Stimulated activated CD4-positive, alpha-beta T cell treated with anti-CD3 and anti-CD28 coated beads, Interleukin-4, amount 100 ng/mL, for 4 hours (primary cell): ENCODE measurements at regions not wholly inside any gene's neighbourhood (a gene's known extent, or its start where the extent isn't known, plus 50 kb on each side); places are given as distances from the start of the nearest gene placed in this dataset.

ENCODE experiments used
- DNase-seq, 2 experiments: peaks; one replicate each; pipeline ENCODE4 v3.0.0-alpha.2; 2020

DNA sequence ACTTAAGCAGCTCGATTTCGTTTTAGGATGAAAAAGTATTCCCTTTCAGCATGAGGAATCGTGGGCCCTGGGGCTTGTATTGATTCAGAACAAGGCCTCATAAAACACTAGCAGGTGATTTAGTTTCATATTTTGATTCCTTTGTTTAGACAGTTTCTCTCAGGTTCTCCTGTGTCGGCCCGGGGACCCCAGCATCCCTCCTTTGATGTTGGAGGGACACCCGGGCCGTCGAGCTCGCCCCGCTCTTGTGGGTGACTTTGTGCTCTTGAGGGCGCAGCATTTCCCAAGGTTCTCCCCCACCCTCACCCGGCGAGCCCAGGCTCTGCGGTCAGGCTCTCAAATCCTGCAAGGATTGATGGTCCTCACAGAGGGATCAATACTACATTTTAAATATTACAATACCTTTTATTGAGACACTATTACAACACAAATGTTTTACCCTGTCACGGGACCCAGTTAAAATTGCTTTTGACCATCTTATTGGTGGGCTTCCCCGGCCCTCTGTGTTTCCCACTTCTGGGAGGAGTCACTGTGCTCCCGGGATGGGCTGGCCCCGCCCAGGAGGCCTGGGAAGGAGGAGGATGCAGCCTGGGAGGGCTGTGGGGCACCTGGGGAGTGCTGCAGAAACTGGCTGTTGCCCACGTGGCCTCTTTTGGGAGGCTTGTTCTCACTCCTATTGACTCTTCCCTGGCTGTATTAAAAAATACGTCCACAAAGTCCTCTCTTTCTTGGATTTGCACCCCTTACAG, 222.6 kb downstream of the INSIG2 start:
- no peak for DNase-seq

DNA sequence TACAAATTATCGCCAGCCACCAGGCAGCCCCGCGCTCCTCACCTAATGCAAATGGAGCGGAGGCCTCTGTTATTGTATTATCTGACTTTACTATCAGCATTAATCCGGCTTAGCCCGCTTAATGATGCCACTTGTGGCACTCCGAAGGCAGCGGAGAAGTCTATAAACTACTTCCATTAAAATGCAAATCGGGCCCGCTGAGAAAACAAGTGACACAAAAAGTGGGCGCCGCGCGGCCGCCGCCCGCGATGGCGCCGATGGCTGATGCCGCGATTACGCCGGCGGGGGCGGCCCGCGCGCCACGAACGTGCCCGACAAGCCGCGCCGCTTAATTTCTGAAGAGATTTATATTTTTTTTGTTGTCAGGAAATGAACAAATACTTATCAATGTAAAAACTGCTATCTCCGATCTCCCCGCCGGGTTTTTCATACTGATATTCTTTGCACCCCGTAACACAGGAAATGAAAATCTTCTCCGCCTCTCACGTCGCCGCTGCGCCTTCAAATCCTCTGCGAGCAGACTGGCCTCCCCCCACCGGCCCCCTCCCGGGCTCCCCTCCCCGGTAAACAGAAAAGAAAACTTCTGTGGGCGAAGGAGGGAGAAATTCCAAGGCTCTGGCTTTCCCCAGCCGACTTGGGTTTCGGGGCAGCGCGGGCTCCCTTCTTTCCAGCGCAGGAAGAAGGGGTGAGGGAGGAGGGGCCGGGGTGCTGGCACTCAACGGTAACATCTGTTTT, 221.8 kb downstream of the INSIG2 start:
- peak; percentile 47 to 60 for DNase-seq

DNA sequence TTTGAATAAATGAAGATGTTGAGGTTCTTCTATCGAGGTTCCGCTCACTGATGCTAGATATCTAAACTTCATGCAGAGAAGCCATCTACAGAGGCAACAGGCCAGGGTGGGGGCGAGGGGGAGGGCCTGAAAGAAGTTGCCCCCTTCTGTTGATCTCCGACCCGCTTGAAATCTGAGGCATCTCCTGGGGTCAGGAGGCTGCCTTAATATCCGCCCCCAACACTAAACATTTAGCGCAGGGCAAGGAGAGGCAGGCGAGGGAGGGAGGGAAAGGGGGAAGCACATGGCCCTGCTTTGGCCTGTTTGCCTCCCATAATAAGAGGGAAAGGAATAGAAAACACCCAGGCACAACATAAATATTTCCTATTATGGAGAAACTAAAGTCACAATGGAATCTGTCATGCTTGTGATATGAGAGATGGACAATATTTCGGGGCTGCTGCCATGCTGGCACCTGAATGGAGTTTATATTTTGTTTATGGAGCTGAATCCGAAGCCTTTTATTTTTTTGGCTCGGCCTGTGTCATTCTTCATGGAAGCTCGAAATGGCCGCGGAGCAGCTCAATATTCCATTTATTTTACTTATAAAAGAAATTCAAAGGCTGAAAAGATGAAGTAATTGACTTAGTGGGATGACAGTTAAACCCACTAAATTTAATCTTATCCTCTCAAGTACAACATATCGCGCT, 221.1 kb downstream of the INSIG2 start:
- no peak for DNase-seq

DNA sequence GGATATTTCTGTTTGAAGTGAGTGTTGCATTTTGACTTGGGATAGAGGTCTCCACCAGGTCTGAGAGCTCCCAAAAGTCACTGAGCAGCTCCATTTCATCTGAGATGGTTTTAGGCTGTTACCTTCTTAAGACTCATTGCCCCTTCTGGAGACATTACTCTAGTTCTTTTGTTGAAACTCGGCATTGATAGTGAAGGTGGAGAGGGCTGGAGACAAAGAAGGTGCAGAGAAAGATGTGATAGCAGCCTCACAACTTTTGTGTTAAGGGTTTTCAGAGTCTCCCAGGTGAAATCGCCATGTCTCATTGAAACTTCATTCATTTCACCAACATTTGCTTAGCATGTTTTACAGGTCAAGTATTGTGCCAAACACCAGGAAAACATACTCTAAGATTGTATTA, 219.6 kb downstream of the INSIG2 start:
- no peak for DNase-seq

DNA sequence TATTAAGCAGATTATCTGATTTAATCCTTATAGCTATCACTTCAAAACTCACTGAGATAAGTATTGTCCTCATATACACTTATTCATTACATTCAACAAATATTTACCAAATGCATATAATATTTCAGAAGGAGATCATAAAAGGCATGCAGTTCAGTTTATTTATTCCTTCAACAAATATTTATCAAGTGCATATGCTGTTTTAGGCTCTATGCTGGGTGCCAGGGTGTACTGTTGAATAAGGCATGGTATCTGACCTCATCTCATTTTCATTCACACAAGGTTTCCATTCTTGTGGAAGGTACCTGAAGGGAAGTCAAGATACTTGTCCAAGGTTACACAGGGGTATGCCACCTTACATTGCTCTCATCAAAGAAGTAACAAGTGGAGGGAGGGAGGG, 213.0 kb downstream of the INSIG2 start:
- DNase-seq = no peak

DNA sequence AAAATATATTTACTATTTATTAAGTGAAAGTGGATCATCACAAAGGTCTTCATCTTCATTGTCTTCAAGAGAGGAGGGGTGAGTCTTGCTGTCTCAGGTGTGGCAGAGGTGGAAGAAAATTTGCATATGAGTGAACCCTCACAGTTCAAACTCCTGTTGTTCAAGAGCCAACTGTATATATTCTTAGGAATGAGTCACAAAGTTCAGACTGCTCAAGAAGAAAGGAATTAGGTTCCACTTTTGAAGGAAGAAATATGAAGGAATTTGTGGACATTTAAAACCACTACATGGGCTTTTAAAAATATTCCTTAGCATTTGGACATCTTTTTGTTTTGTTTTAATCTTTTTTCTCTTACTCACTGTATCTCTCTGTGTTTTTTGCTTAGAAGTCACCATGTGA, 212.6 kb downstream of the INSIG2 start:
- DNase-seq = no peak

DNA sequence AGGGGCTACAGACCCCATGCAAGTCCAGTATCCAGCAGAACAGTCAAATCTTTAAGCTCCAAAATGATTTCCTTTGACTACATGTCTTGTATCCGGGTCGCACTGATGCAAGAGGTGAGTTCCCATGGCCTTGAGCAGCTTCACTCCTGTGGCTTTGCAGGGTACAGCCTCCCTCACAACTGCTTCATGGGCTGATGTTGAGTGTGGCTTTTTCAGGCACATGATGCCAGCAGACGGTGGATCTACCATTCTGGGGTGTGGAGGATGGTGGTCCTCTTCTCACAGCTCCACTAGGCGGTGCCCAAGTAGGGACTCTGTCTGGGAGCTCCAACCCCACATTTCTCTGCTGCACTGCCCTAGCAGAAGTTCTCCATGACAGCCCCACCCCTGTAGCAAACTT, 208.4 kb downstream of the INSIG2 start:
- DNase-seq = no peak

DNA sequence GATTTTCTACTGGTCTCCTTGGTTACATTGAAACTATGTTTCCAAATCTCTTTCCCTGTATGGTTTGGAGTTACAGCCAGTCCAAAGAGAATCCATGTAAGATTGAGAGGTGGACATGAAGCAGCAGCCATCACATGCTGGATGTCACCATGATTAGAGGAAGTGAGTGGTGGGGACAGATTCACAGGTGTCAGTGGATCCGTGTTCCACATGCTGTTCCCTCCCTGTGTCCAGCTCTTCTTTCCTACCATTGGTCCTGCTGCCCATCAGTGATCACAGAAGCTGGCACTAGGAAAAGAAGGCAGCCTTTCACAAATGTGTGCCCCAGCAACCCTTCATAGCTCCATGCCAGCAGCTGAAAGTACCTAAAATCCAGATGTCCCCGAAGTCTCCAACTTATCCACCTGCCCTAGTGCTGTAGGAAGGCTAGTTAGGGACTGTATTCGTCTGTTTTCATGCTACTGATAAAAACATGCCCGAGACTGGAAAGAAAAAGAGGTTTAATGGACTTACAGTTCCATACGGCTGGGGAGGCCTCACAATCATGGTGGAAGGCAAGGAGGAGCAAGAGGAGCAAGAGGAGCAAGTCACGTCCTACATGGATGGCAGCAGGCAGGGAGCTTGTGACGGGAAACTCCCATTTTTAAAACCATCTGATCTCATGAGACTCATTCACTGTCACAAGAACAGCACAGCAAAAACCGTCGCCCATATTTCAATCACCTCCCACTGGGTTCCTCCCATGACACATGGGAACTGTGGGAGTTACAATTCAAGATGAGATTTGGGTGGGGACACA, 207.5 kb downstream of the INSIG2 start:
- DNase-seq = no peak

DNA sequence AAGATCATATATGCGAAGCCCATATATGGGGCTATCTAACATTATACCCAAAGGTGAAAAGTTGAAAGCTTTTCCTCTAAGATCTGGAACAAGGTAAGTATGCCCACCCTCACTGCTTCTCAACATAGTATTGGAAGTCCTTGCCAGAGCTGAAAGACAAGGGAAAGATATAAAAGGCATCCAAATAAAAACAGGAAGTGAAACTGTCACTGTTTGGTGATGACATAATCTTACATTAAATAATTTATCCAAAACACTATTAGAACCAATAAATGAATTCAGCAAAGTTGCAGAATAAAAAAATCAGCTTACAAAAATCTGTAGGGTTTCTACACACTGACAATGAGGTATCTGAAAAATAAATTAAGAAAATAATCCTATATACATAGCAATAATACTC, 205.8 kb downstream of the INSIG2 start:
- no peak for DNase-seq

DNA sequence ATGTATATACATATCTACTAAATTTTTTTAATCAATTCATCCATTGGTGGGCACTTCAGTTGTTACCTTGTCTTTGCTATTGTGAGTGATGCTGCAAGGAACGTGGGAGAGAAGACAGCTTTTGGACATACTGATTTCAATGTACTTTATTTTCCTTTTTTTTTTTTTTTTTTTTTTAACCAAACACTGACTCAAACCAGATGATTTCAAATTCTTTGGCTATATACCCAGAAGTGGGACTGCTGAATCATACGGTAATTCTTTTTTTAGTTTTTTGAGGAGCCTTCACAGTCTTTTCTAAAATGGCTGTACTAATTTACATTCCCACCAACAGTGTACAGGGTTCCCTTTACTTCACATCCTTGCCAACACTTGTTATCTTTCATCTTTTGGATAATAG, 204.7 kb downstream of the INSIG2 start:
- no peak for DNase-seq

DNA sequence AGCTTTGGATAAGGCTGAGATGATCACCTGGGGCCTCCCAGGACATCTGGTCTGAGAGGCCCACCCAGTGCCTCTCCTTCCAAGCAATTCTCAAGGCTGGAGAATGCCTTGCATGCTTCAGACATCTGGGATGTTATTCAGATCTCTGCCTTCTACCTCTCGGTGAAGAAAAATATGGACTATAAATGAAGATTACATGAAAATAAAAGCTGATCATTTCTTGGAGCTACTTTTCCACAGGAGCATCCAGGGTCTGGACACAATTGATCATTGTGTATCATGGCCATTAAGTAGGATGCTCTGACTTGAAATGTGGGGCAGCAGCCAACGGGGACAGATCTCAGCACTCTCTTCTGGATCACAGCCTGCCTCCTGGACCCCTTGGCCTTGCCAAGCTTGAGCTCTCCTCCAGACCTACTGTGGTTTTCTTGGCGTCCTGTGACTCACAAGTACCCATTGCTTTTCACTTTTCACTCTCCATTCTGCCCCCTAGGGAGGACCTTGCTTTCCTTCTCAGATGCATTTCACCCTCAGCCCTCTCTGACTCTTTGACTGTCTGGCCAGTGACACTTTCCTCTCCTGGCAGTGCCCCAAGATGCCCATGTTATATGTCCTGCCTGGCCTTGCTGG, 203.1 kb downstream of the INSIG2 start:
- no peak for DNase-seq

DNA sequence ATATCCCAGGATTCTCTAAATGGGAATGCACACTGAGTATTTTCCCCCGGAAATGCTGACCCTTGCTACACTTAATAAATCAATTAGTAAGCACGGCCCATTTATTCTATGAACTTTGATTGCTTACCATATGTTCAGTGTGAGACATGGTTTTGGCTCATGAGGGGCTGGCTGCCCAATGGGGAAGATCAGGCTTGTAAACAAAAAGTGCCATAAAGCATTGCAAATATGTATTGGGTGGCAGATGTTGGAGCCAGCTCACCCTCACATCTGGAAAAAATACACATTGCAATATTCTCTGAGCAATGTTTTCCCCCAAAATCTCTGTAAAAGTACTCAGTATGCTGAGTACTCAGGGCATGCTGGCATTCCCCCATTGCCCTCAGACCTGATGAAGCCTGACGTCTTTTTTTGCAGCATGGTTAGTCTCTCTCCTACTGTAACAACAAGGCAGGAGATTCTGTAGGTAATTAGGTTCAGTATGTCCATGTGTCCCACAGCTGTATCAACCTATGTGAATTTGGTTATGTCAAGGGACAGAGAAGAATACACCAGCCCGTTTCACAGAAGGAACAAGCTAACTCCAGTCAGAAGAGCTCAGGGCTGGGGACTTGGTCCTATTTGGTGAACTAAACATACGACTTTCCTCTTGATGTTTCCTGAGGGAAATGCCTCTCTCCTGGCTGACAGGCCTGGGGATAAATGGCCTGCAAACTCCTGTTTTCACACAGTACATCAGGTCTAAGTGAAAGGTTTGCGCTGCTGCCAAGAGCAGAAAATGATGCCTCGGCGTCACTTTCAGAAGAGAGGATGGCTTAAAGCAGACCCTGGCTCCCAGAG, 202.4 kb downstream of the INSIG2 start:
- DNase-seq = no peak

DNA sequence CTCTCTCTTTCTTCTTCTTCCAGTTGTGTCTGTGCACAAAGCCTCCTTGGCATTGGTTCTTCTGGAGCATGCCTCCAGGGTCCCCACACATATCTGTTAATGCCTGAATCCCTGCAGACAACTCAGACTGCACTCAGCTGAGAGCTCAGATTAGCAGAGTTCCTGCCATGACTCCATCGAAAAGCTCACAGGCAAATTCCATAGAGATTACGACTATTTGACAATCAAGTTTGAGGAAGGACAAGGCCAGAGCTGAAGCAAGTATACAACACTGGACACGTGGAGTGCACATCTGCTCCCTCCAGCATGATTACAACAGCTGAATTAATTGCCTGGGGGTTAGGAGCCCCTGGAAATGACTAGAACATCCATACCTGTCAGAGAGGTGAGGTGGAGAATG, 190.7 kb downstream of the INSIG2 start:
- DNase-seq = no peak

DNA sequence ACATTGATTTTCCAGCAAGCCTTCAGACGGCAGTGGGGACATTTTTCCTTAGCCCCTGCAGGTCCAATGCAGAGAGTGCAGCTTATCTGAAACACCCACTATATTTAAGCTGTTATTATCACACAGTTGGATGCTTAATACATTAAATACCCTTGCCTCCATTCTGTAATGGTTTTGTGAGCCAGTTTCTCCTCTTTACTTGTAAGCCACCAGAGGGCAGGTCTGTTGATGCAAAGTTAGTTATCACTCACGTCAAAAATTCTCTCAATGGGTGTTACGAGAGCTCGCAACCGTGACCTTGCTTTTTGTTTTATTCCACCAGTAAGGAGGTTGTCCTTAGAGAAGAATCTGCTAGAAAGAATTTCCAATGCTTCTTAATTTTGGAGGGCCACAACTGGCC, 189.8 kb downstream of the INSIG2 start:
- DNase-seq = no peak

DNA sequence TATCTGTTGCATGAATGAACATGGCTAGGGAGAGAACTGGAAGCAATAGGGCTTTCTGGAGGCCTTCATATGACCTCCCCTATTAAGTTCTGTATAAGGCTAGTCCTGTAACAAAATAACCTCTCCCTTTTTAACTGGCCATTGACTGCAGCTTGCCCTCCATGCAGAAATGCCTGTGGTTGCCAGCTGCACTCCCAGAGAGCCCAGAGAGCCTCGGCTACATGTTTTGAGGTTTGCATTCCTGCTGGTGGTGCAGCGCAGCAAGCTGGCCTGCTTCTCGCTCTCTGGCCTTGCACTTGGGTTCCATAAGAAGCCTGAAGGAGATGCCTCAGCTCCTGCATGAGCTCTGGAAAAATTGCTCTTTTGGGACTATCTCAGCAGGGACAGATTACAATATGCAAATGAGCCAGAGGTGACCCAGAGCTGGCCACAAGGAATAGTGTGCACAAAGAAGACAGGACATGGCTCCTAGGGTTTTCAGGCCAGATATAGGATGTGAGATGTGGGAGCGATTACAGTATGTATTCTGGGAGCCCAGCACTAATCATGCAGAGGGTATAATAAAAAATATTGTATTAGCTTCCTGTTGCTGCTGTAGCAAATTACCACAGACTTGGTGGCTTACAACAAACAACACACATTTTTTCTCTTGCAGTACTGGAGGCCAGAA, 186.7 kb downstream of the INSIG2 start:
- DNase-seq = no peak

DNA sequence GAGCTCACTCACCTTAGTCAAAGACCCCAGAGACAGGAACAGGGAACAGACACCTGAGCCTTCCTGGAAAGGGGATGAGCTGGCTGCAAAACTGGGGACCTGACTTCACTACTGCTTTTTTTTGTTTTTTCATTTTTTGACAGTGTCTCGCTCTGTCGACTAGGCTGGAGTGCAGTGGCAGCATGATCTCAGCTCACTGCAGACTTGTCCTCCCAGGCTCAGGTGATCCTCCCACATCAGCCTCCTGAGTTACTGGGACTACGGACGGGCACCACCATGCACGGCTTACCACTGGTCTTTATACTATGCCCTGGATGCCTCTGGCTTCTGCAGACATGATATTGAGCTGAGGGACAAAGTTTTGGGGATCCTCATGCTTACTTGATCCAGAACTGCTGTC, 184.1 kb downstream of the INSIG2 start:
- DNase-seq = no peak

DNA sequence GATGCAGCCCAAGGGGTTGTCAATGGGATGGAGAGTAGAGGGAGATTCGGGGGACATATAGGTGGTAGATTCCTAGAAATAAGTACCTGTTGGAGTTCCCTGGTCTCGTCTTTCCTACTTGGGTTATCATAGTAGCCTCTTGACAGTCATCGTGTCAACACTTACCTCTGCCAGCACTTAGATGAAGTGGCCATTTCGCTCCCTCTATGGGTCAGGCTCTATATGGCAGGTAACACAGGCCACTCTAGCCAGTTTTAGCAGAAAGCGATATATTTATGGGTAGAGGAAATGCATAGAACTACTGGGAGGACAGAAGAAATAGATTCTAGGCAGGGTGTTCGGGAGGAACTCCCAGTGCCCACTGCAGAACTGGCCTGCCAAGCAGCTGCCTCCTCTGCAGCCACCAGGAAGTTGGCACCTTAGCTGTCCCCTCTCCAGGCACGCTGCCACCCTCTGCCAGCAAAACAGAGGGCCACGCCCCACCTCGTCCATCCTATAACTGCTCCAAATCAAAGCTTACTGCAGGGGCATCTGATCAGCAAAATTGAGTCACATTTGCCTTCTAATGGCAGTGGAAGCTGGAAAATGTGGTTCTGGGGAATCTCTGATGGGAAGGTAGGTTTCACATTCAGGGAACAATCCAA, 181.3 kb downstream of the INSIG2 start:
- DNase-seq = no peak

DNA sequence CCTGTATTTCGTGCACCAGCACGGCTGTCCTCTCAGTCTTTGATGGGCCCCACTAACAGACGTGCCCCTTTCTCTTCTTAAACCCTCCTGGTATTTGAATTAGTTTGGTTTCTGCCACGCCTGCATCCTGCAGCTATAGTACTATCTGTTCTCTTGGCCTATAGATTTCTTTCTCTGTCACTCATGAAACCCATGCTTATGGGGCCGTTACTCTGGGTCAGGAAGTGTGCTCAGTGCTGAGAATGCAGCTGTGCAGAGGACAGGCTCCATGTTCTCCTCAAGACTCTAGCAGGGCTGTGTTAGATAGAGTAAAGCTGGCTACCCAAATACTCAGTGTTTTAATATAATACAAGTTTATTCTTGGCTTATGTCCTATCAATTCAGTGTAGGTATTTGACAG, 180.0 kb downstream of the INSIG2 start:
- DNase-seq = no peak

DNA sequence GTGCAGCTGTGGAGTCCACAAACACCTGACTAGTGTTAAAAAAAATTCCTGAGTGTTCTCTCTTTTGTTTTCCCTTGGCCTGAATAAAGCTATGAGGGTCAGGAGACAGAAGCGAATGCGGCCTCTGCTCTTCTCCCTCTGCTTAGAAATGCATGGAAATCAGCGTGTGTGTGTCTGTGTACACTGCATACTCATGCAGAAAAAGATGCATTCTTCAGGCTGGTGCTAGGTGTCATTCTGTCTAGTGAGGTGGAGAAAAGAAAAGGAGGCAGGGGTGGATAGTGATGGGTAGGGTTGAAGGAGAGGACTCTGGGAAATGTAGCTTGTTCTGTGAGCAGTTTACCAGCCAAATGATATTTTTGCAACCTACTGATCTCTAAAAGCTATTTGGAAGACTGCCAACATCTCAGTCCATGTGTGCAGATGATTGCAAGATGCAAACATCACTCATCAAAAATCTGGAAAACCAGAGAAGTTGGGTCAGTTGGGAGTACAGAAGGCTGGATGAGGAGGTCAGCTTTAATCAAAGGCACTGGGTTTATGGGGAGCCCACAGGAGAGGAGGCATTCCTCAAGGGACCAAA, 177.7 kb downstream of the INSIG2 start:
- no peak for DNase-seq
